Body of pancreas (tissue), 4 donors: ENCODE measurements at regions not wholly inside any gene's neighbourhood (a gene's known extent, or its start where the extent isn't known, plus 50 kb on each side); places are given as distances from the start of the nearest gene placed in this dataset.

Experiments used
- CTCF ChIP-seq, 7 experiments: fragments of 450-650 bp in 4 of 7; fragments of 200-600 bp in 3 of 7; sonication (generic) in 3 of 7; IDR thresholded peaks; one replicate each; pipeline ENCODE4 v1.5.1; 2016 to 2019; ENCODE audit warnings: antibody characterized with exemption in 7 of 7
- POLR2A ChIP-seq, 3 donors: fragments of 450-650 bp; IDR thresholded peaks; one replicate each; pipeline ENCODE4 v1.6.1; 2016; ENCODE audit warnings: antibody characterized with exemption in 3 of 3, mild to moderate bottlenecking in 2 of 3

GRCh38 chr4:56737666-56738065 is 56.6 kb upstream of the HOPX start:
- no peak for TF ChIP-seq CTCF (IDR thresholded peaks at IDR 0.05)
- TF ChIP-seq POLR2A (IDR thresholded peaks at IDR 0.05) = no peak
